Activated CD8-positive, alpha-beta T cell treated with anti-CD3 and anti-CD28 coated beads for 36 hours (primary cell): ENCODE measurements at regions not wholly inside any gene's neighbourhood (a gene's known extent, or its start where the extent isn't known, plus 50 kb on each side); places are given as distances from the start of the nearest gene placed in this dataset.

Experiments used
- ATAC-seq: fragments of 200-7000 bp; cut with Tn5 transposase; one replicate; pipeline ENCODE4 v1.10.0; 2021; ENCODE audit warnings: mild to moderate bottlenecking, moderate library complexity
- CTCF ChIA-PET: fragments of 350-600 bp; sonication (Branson Sonifier 250); formaldehyde crosslinking; loops from one replicate; lab custom pipeline; 2021; ENCODE audit warnings: antibody characterized with exemption; lab: Charles Lee
- POLR2A ChIA-PET: fragments of 350-600 bp; sonication (Branson Sonifier 250); formaldehyde crosslinking; loops from one replicate; lab custom pipeline; 2021; ENCODE audit warnings: antibody characterized with exemption; lab: Charles Lee
- DNase-seq: peaks from one replicate; pipeline ENCODE4 v3.0.0-alpha.2; 2020
- H3K27ac Mint-ChIP-seq: one replicate; pipeline ENCODE4 v1.8.0; 2021; ENCODE audit warnings: mild to moderate bottlenecking, mixed read lengths
- H3K27me3 Mint-ChIP-seq: one replicate; pipeline ENCODE4 v1.8.0; 2021; ENCODE audit warnings: mixed read lengths
- H3K36me3 Mint-ChIP-seq: one replicate; pipeline ENCODE4 v1.8.0; 2021; ENCODE audit warnings: low read depth, mixed read lengths
- H3K4me1 Mint-ChIP-seq: one replicate; pipeline ENCODE4 v1.8.0; 2021; ENCODE audit warnings: low read depth, mixed read lengths
- H3K4me3 Mint-ChIP-seq: one replicate; pipeline ENCODE4 v1.8.0; 2021; ENCODE audit warnings: mild to moderate bottlenecking, moderate library complexity, mixed read lengths
- H3K9me3 Mint-ChIP-seq: one replicate; pipeline ENCODE4 v1.8.0; 2021; ENCODE audit warnings: mixed read lengths
- CTCF ChIP-seq: fragments of 200-600 bp; IDR thresholded peaks from one replicate; pipeline ENCODE4 v1.8.0; 2022; ENCODE audit warnings: antibody characterized with exemption, mild to moderate bottlenecking
- intact Hi-C: fragments of 100-400 bp; cut with micrococcal nuclease; formaldehyde crosslinking; loops from one replicate; pipeline ENCODE4 v1.10.0; 2022

DNA sequence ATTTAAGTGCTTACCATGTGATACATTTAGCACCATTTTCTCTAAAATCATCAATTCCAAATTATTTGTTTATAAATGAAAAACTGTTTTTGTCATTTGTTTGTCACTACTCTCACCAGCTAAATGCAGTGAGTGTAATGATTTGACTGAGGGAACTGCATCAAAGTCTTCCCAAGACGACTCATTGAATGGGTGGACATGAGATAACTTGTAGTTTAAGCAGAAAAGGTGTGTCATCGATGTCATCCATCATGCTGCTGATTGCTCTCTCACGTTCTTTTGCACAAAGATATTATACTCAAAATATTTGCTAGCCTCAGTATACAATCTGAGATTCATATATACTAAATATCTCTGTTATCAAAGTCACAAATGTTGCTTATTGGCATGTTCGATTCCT lies 366.5 kb downstream of the IRS2 start:
- Mint-ChIP-seq H3K27ac (no peak overlapping the region), H3K9me3 (no peaks in the 10 kb centered on the region), H3K27me3 (peaks cover 4% of the 10 kb centered on the region), H3K4me3 (no peak overlapping the region), H3K36me3 (no peaks in the 10 kb centered on the region), H3K4me1 (no peaks in the 10 kb centered on the region)
- DNase-seq = no peak
- ATAC-seq = no peak
- intact Hi-C loops = no loop called here
- POLR2A ChIA-PET = interaction anchor here (0.5 kb wide), 1 partner anchor 204 kb away, joined by 3 read pairs; no protein-coding TSS in a partner anchor
- CTCF ChIA-PET = no interaction called here
- TF ChIP-seq CTCF = no peak

- no peaks in the 10 kb centered on the region for H3K4me1 Mint-ChIP-seq
- no peak for DNase-seq
- H3K36me3 Mint-ChIP-seq = no peaks in the 10 kb centered on the region
- ChIA-PET POLR2A (no interaction called here), CTCF (interaction anchor here (1.0 kb wide), 1 partner anchor 14 kb away, joined by 3 read pairs; no protein-coding TSS in a partner anchor)
- TF ChIP-seq CTCF = no peak
- no peak overlapping the region for H3K27ac Mint-ChIP-seq
- intact Hi-C loops = no loop called here
- no peak for ATAC-seq
- peaks cover 4% of the 10 kb centered on the region for H3K27me3 Mint-ChIP-seq
- H3K9me3 Mint-ChIP-seq = no peaks in the 10 kb centered on the region
- no peak overlapping the region for H3K4me3 Mint-ChIP-seq
Measured at GRCh38 chr13:109418111-109418510, 368.3 kb downstream of the IRS2 start.

GRCh38 chr13:109416001-109416400 lies 370.4 kb downstream of the IRS2 start:
- no peak for TF ChIP-seq CTCF
- DNase-seq (no peak), ATAC-seq (no peak)
- Mint-ChIP-seq H3K36me3 (no peaks in the 10 kb centered on the region), H3K4me1 (no peaks in the 10 kb centered on the region), H3K27ac (no peak overlapping the region), H3K27me3 (peaks cover 5% of the 10 kb centered on the region), H3K4me3 (no peak overlapping the region), H3K9me3 (no peaks in the 10 kb centered on the region)
- ChIA-PET POLR2A (no interaction called here), CTCF (no interaction called here)
- intact Hi-C loops = no loop called here

- DNase-seq (no peak), ATAC-seq (no peak)
- ChIA-PET CTCF (no interaction called here), POLR2A (no interaction called here)
- intact Hi-C loops = no loop called here
- no peaks in the 10 kb centered on the region for H3K36me3 Mint-ChIP-seq
- no peak overlapping the region for H3K27ac Mint-ChIP-seq
- no peaks in the 10 kb centered on the region for H3K9me3 Mint-ChIP-seq
- H3K27me3 Mint-ChIP-seq = peaks cover 5% of the 10 kb centered on the region
- no peaks in the 10 kb centered on the region for H3K4me1 Mint-ChIP-seq
- no peak for TF ChIP-seq CTCF
- H3K4me3 Mint-ChIP-seq = no peak overlapping the region
Measured at GRCh38 chr13:109415057-109415456, 371.3 kb downstream of the IRS2 start.

DNA sequence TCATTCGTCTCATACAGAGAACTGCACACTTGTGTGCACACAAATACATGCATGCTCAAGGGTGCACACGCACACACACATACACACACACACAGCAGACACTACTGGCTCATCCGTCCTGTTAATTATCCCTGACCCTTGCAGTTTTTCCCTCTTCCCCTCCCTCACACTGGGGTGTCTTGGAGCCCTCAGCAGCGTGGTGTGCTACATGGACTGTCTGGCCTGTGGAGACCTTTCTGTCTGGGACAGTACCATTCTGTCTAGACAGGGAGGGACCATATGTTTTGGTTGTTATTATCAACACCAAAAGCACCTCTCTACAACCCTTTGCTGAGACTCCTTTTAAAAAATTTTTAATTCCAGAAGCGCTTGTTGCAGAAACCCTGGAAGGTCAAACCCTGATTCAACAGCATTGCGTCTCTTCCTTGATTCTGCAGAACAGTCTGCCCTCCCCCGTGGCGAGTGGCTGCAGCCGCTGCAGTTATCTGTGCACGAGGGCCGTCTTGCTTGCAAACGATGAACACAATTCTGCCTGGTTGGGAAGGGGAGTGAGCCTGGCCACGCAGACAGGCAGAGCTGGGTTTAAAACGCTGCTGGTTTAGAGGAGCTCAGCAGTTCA lies 374.0 kb downstream of the IRS2 start:
- ATAC-seq = no peak

More for the DNA sequence above, 374.0 kb downstream of the IRS2 start:
- intact Hi-C loops = no loop called here
- POLR2A ChIA-PET = no interaction called here
- Mint-ChIP-seq H3K9me3 (no peaks in the 10 kb centered on the region), H3K4me3 (no peak overlapping the region), H3K27me3 (peaks cover 5% of the 10 kb centered on the region), H3K4me1 (no peaks in the 10 kb centered on the region), H3K27ac (no peak overlapping the region), H3K36me3 (no peaks in the 10 kb centered on the region)
- TF ChIP-seq CTCF = no peak
- CTCF ChIA-PET = no interaction called here
- DNase-seq = no peak
